Testis (tissue), 2 donors: ENCODE measurements at regions not wholly inside any gene's neighbourhood (a gene's known extent, or its start where the extent isn't known, plus 50 kb on each side); places are given as distances from the start of the nearest gene placed in this dataset.

Experiments
- POLR2A ChIP-seq: fragments of 450-650 bp; IDR thresholded peaks from one replicate; pipeline ENCODE4 v1.6.1; 2017; ENCODE audit warnings: antibody characterized with exemption, mild to moderate bottlenecking, moderate library complexity
- TF ChIP-seq, protein P1 (sequence below), 3 experiments: fragments of 450-650 bp in 2 of 3; fragments of 200-600 bp in 1 of 3; sonication (generic) in 1 of 3; IDR thresholded peaks; one replicate each; pipeline ENCODE4 v1.5.1; 2016 to 2019; ENCODE audit warnings: antibody characterized with exemption in 3 of 3, mild to moderate bottlenecking in 2 of 3, moderate library complexity in 1 of 3

DNA sequence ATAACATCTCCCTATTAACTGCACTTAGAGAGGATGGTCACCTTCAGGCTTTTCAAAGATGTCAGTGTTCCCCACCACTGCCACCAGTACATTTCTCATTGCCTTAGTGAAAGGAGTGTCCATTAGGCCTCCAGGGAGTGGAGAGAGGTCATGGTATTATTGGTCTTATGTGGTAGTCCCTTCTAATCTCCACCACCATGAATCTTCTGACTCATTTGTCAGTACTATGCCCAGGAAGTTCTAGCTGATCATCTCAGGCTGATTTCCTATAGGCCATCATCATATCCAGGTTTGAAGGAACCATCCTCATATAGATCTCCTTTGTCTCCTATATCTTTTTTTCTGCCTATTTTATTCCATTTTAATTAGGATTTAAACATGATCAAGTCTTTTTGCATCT lies 221.5 kb downstream of the CYB561 start:
- TF ChIP-seq, protein P1, sequence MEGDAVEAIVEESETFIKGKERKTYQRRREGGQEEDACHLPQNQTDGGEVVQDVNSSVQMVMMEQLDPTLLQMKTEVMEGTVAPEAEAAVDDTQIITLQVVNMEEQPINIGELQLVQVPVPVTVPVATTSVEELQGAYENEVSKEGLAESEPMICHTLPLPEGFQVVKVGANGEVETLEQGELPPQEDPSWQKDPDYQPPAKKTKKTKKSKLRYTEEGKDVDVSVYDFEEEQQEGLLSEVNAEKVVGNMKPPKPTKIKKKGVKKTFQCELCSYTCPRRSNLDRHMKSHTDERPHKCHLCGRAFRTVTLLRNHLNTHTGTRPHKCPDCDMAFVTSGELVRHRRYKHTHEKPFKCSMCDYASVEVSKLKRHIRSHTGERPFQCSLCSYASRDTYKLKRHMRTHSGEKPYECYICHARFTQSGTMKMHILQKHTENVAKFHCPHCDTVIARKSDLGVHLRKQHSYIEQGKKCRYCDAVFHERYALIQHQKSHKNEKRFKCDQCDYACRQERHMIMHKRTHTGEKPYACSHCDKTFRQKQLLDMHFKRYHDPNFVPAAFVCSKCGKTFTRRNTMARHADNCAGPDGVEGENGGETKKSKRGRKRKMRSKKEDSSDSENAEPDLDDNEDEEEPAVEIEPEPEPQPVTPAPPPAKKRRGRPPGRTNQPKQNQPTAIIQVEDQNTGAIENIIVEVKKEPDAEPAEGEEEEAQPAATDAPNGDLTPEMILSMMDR (IDR thresholded peaks at IDR 0.05) = no peak
- no peak for TF ChIP-seq POLR2A
